Activated T-cell treated with anti-CD3 and anti-CD28 coated beads, Interleukin-2, amount 50 U/mL, for 72 hours (primary cell): ENCODE measurements at regions not wholly inside any gene's neighbourhood (a gene's known extent, or its start where the extent isn't known, plus 50 kb on each side); places are given as distances from the start of the nearest gene placed in this dataset.

Source experiments
- ATAC-seq, 2 donors: fragments of 150-1000 bp; cut with Tn5 transposase; replicated peaks in 1 of 2; 2 replicates each; pipeline ENCODE4 v1.10.0; 2021; ENCODE audit warnings: moderate library complexity in 2 of 2, mild to moderate bottlenecking in 1 of 2
- DNase-seq, 2 donors: peaks; one replicate each; pipeline ENCODE4 v3.0.0; 2021 to 2022; ENCODE audit warnings: mixed read lengths in 1 of 2
- H3K27ac Mint-ChIP-seq: one replicate; pipeline ENCODE4 v1.8.0; 2022; ENCODE audit warnings: mild to moderate bottlenecking, moderate library complexity, mixed read lengths
- H3K27me3 Mint-ChIP-seq: one replicate; pipeline ENCODE4 v1.8.0; 2022; ENCODE audit warnings: low read depth, mixed read lengths
- H3K36me3 Mint-ChIP-seq, 2 donors: one replicate each; pipeline ENCODE4 v1.8.0; 2022; ENCODE audit warnings: mixed read lengths in 2 of 2, mild to moderate bottlenecking in 1 of 2; ENCODE audit not compliant: insufficient read depth in 2 of 2
- H3K4me1 Mint-ChIP-seq: one replicate; pipeline ENCODE4 v1.8.0; 2022; ENCODE audit warnings: low read depth, mixed read lengths
- H3K4me3 Mint-ChIP-seq, 2 donors: one replicate each; pipeline ENCODE4 v1.8.0; 2022; ENCODE audit warnings: mild to moderate bottlenecking in 2 of 2, mixed read lengths in 2 of 2, moderate library complexity in 2 of 2
- H3K9me3 Mint-ChIP-seq, 2 donors: one replicate each; pipeline ENCODE4 v1.8.0; 2022; ENCODE audit warnings: mixed read lengths in 2 of 2

- no peaks in the 10 kb centered on the region for H3K36me3 Mint-ChIP-seq
- DNase-seq = no peak
- no peaks in the 10 kb centered on the region for H3K4me1 Mint-ChIP-seq
- H3K27ac Mint-ChIP-seq = no peak overlapping the region
- ATAC-seq = no peak
- H3K9me3 Mint-ChIP-seq = no peaks in the 10 kb centered on the region
- no peak overlapping the region for H3K4me3 Mint-ChIP-seq
- no peaks in the 10 kb centered on the region for H3K27me3 Mint-ChIP-seq
Observed at GRCh38 chr5:57340681-57341080, 141.9 kb downstream of the ACTBL2 start.

DNA sequence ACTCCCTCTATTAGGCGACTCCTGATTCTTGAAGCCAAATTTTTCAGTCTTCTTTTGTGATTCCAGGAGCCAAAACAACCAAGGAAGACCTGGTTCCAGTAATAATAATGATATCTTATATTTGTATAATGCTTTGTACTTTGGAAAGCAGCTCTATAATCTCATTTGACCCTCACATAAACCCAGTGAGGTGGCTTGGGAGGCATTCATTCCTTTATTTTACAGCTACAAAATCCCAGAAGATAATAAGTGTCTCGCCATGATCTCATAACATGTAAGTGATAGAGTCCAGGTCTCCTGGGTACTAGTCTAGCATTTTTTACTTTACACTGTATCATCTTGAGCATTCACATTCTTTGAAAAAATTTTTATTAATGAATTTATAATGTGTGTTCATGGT, 143.1 kb downstream of the ACTBL2 start:
- Mint-ChIP-seq H3K36me3 (no peaks in the 10 kb centered on the region), H3K9me3 (no peaks in the 10 kb centered on the region), H3K27me3 (no peaks in the 10 kb centered on the region), H3K4me1 (no peaks in the 10 kb centered on the region), H3K4me3 (no peak overlapping the region), H3K27ac (no peak overlapping the region)
- DNase-seq (no peak), ATAC-seq (no peak)

GRCh38 chr5:57338868-57339340, 143.7 kb downstream of the ACTBL2 start:
- DNase-seq = no peak
- H3K27me3 Mint-ChIP-seq = no peaks in the 10 kb centered on the region

DNA sequence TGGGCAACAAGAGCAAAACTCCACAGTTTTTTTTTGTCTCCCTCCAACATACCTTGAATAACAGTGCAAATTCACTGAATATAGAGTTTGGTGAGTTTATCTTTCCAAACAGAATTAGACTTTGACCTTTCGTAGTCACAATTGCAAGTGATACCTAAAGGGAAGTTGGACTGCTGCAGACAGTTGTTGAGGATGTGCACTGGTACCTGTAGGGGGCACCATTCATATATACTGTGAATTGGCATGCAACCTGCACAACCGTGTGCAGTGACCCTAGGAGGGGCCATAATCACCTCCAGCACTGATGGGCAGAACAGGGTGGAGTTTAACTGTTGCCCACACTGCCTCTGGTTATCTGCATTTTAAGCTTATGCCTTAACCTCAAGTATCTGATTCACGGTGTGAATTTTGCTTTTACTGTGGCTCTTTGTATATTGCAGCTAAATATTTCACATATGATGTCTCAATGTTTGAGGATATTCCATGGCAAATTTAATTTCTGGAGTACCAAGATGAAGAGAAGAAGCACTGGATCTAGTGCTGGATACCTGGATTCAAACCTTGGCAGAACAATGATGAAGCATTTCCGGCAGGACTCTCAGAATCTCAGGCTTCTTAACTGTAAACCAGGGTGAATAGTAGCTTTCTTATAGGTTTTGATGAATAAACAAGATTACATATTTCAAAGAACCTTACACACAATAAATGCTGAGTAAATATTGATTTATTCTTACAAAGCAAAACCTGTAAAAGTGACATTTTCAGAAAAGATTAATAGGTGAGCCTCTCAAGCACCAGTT, 144.3 kb downstream of the ACTBL2 start:
- ATAC-seq = peak; percentile 50 to 55
- H3K27ac Mint-ChIP-seq = no peak overlapping the region
- H3K4me1 Mint-ChIP-seq = no peaks in the 10 kb centered on the region
- no peak overlapping the region for H3K4me3 Mint-ChIP-seq
- H3K36me3 Mint-ChIP-seq = no peaks in the 10 kb centered on the region
- H3K9me3 Mint-ChIP-seq = no peaks in the 10 kb centered on the region
- DNase-seq = peak; percentile 7 to 8
- H3K27me3 Mint-ChIP-seq = no peaks in the 10 kb centered on the region

More at GRCh38 chr5:57338868-57339340, 143.7 kb downstream of the ACTBL2 start:
- no peak overlapping the region for H3K27ac Mint-ChIP-seq
- H3K36me3 Mint-ChIP-seq = no peaks in the 10 kb centered on the region
- no peaks in the 10 kb centered on the region for H3K4me1 Mint-ChIP-seq
- no peaks in the 10 kb centered on the region for H3K9me3 Mint-ChIP-seq
- no peak for ATAC-seq
- H3K4me3 Mint-ChIP-seq = no peak overlapping the region

DNA sequence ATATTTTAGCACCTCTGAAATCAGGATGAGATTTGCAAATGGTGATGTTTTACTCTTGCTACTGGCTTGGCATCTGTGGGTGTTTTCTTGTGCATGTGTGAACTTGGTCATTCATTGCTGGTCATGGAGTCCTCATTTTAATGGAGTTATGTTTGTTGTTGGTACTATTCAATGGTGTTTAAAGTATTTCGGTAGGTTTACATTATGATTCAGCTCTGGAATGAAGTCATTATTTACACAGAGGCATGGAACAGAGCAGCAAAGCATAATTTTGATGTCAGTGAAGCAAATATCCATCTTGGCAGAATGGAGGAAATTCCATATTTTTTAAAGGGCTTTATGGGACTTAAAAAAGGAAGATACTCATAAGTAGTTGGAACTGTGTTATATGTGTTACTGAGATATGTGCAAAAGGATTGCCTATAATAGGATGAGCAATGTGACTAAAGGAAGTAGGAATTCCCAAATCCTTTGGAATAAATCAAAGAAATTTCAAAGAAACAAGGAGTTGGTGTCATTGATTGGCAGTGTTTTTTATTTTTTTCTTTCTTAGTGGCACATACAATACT, 147.4 kb downstream of the ACTBL2 start:
- Mint-ChIP-seq H3K4me3 (no peak overlapping the region), H3K36me3 (no peaks in the 10 kb centered on the region), H3K4me1 (no peaks in the 10 kb centered on the region), H3K27me3 (no peaks in the 10 kb centered on the region), H3K9me3 (no peaks in the 10 kb centered on the region), H3K27ac (no peak overlapping the region)
- no peak for ATAC-seq
- DNase-seq = no peak

GRCh38 chr5:57334475-57334874, 148.1 kb downstream of the ACTBL2 start:
- DNase-seq (no peak), ATAC-seq (no peak)
- Mint-ChIP-seq H3K4me3 (no peak overlapping the region), H3K36me3 (no peaks in the 10 kb centered on the region), H3K27me3 (no peaks in the 10 kb centered on the region), H3K9me3 (no peaks in the 10 kb centered on the region), H3K4me1 (no peaks in the 10 kb centered on the region), H3K27ac (no peak overlapping the region)

- Mint-ChIP-seq H3K4me3 (no peak overlapping the region), H3K36me3 (no peaks in the 10 kb centered on the region), H3K9me3 (no peaks in the 10 kb centered on the region), H3K4me1 (peaks cover 9% of the 10 kb centered on the region), H3K27me3 (no peaks in the 10 kb centered on the region), H3K27ac (no peak overlapping the region)
- no peak for ATAC-seq
- no peak for DNase-seq
Observed at GRCh38 chr5:57332361-57332760, 150.2 kb downstream of the ACTBL2 start.

DNA sequence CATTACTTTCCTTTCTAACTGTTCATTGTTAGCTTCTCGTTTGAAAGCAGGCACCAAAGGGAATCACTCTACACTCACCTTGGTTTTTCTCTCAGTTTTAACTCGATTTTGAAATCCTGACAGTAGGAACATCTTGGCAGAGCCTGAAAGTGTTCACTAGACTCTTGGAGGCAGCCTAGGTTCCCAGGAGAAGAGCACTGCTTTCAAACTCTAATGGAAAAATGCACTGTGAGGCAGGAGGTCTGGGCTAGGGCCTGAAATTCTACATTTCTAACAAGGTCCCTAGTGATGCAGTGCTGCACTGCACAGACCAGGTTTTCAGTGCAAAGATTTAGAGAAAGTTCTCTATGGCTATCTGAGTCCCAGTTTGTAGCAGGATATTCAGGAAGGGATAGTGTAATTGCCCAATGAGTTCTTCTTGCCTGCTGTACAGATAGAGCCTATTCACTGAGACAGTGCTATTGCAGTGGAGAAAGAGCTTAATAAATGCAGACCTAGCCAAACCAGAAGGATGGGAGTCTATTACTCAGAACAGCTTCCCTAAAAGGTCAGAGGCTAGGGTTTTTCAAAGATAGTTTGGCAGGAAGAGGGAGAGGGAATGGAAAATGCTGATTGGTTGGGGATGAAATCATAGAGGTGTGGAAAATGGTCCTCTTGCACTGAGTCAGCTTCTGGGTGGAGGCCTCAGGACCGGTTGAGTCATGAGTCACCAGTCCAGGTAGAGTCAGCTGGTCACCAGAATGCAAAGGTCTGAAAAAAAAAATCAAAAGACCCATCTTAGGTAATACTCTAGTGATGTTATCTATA, 153.9 kb downstream of the GPBP1 start:
- Mint-ChIP-seq H3K36me3 (no peaks in the 10 kb centered on the region), H3K4me1 (peaks cover 21% of the 10 kb centered on the region), H3K27ac (no peak overlapping the region), H3K4me3 (no peak overlapping the region), H3K27me3 (no peaks in the 10 kb centered on the region), H3K9me3 (no peaks in the 10 kb centered on the region)
- DNase-seq (no peak), ATAC-seq (peak; percentile 51 to 57)

GRCh38 chr5:57325678-57326397, 152.0 kb downstream of the GPBP1 start:
- Mint-ChIP-seq H3K36me3 (no peaks in the 10 kb centered on the region), H3K9me3 (peaks cover 0 to 2% of the 10 kb centered on the region in 2 donors), H3K4me3 (no peak overlapping the region), H3K27me3 (no peaks in the 10 kb centered on the region), H3K27ac (no peak overlapping the region), H3K4me1 (peaks cover 21% of the 10 kb centered on the region)
- no peak for DNase-seq
- no peak for ATAC-seq

GRCh38 chr5:57324861-57325260, 151.0 kb downstream of the GPBP1 start:
- no peak for DNase-seq
- no peak for ATAC-seq
- peaks cover 21% of the 10 kb centered on the region for H3K4me1 Mint-ChIP-seq
- no peak overlapping the region for H3K27ac Mint-ChIP-seq
- H3K27me3 Mint-ChIP-seq = no peaks in the 10 kb centered on the region
- H3K4me3 Mint-ChIP-seq = no peak overlapping the region
- peaks cover 0 to 2% of the 10 kb centered on the region in 2 donors for H3K9me3 Mint-ChIP-seq
- H3K36me3 Mint-ChIP-seq = no peaks in the 10 kb centered on the region

DNA sequence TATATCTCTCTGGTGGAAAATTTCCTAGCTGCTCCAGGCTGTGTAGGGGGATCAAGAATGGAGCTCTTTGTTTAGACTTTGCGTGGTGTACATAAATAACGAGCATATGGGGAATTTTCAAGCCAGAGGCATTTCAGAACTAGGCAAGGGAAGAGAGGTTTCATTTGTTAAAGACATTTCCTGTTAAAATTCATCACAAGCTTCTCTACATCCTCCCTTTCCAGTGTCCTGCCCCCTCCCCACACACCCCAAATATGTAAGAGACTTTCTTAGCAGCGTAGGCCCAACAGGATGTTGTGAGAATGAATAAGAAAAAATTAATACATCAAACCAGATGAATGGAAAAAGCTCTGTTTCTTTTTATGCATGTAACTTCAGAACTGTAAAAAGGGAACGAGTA, 150.3 kb downstream of the GPBP1 start:
- Mint-ChIP-seq H3K4me1 (peaks cover 21% of the 10 kb centered on the region), H3K9me3 (peaks cover 0 to 2% of the 10 kb centered on the region in 2 donors), H3K4me3 (no peak overlapping the region), H3K36me3 (no peaks in the 10 kb centered on the region), H3K27ac (no peak overlapping the region), H3K27me3 (no peaks in the 10 kb centered on the region)
- ATAC-seq (peak in 1 of 2 donors; percentile 58), DNase-seq (no peak)

DNA sequence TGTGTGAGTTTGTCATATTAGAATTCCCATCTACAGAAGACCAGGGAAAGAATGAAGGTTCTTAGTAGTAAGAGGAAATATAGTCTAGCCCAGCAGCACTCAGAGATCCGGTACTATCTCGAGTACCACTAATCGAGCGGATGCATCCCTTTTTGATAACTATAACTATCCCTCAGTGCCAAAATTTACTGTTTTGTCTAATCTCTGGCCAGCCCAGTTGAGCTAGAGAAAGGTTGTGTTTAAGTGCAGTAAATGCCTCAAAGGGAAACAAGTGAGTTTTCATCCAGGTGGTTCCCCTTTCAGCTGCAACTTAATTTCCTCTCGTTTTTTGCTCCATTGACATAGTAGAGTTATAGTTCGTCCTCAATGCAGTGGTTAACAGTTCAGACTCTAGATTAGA, 146.7 kb downstream of the GPBP1 start:
- no peaks in the 10 kb centered on the region for H3K36me3 Mint-ChIP-seq
- ATAC-seq (no peak), DNase-seq (no peak)
- no peak overlapping the region for H3K4me3 Mint-ChIP-seq
- H3K27ac Mint-ChIP-seq = no peak overlapping the region
- no peaks in the 10 kb centered on the region for H3K27me3 Mint-ChIP-seq
- H3K4me1 Mint-ChIP-seq = peaks cover 8% of the 10 kb centered on the region
- H3K9me3 Mint-ChIP-seq = peaks cover 0 to 2% of the 10 kb centered on the region in 2 donors

DNA sequence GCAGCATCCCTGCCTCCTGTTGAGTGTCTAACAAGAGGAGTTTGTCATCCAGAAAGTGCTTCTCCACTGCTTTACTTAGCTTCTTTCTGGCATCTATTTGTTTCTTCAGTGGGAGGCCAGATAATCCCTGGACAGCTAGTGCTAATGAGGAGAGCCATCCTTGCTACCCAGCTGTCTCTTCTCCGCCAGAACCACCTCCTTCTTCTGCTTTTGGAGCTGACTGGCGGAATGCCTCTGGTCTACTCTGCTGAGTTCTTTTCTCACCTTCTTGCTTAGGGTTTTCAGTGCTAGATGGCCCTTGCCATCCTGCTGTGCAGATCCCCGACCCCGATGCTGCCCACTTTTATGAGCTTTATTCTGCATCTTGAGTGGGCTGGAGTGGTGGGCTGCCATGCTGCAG, 145.8 kb downstream of the GPBP1 start:
- H3K4me3 Mint-ChIP-seq = no peak overlapping the region
- no peaks in the 10 kb centered on the region for H3K36me3 Mint-ChIP-seq
- no peak for ATAC-seq

More for the DNA sequence above, 145.8 kb downstream of the GPBP1 start:
- H3K4me1 Mint-ChIP-seq = peaks cover 8% of the 10 kb centered on the region
- no peaks in the 10 kb centered on the region for H3K27me3 Mint-ChIP-seq
- no peak overlapping the region for H3K27ac Mint-ChIP-seq
- no peak for DNase-seq
- H3K9me3 Mint-ChIP-seq = peaks cover 0 to 2% of the 10 kb centered on the region in 2 donors
